NCI-H2029 treated with DMSO at 0.1 percent for 48 hours (cell line): ENCODE measurements at regions not wholly inside any gene's neighbourhood (a gene's known extent, or its start where the extent isn't known, plus 50 kb on each side); places are given as distances from the start of the nearest gene placed in this dataset.
"Not testable (repeated sequence)": the region's sequence is repeated elsewhere in the genome, so short reads cannot be mapped to it uniquely, and the experiment has no call there.

Source experiments
- DNase-seq: peaks from one replicate; lab custom pipeline; 2025; lab: John Stamatoyannopoulos, UW

GRCh38 chr5:105688227-105688792 lies 1982.4 kb downstream of the EFNA5 start:
- DNase-seq, result no peak

- no peak for DNase-seq
Measured at GRCh38 chr5:105687493-105687892, 1983.2 kb downstream of the EFNA5 start.

GRCh38 chr5:105685884-105686283 lies 1984.9 kb downstream of the EFNA5 start:
- DNase-seq, result no peak

GRCh38 chr5:105684799-105685198 lies 1985.9 kb downstream of the EFNA5 start:
- no peak for DNase-seq

- no peak for DNase-seq
Measured at GRCh38 chr5:105680858-105681475, 1989.8 kb downstream of the EFNA5 start.

GRCh38 chr5:105677291-105677690 lies 1993.4 kb downstream of the EFNA5 start:
- DNase-seq, result no peak

- DNase-seq, result no peak
Measured at GRCh38 chr5:105670596-105670995, 2000.1 kb downstream of the EFNA5 start.

GRCh38 chr5:105663671-105664070 lies 2007.1 kb downstream of the EFNA5 start:
- no peak for DNase-seq

- no peak for DNase-seq
Measured at GRCh38 chr5:105659396-105659795, 2011.3 kb downstream of the EFNA5 start.

- DNase-seq, result no peak
Measured at GRCh38 chr5:105640328-105640727, 2030.4 kb downstream of the EFNA5 start.

GRCh38 chr5:105639511-105639910 lies 2031.2 kb downstream of the EFNA5 start:
- DNase-seq, result no peak

- no peak for DNase-seq
Measured at GRCh38 chr5:105639068-105639467, 2031.7 kb downstream of the EFNA5 start.

GRCh38 chr5:105638437-105638836 lies 2032.3 kb downstream of the EFNA5 start:
- DNase-seq, result no peak

GRCh38 chr5:105632043-105632442 lies 2038.7 kb downstream of the EFNA5 start:
- DNase-seq, result no peak

GRCh38 chr5:105630803-105631202 lies 2039.9 kb downstream of the EFNA5 start:
- no peak for DNase-seq

GRCh38 chr5:105619725-105620124 lies 2051.0 kb downstream of the EFNA5 start:
- DNase-seq, result no peak

- no peak for DNase-seq
Measured at GRCh38 chr5:105617436-105618215, 2053.1 kb downstream of the EFNA5 start.

- no peak for DNase-seq
Measured at GRCh38 chr5:105616599-105616998, 2054.0 kb upstream of the NUDT12 start.

- DNase-seq, result not testable (repeated sequence)
Measured at GRCh38 chr5:105602406-105602805, 2039.8 kb upstream of the NUDT12 start.

GRCh38 chr5:105593011-105593760 lies 2030.6 kb upstream of the NUDT12 start:
- DNase-seq, result no peak

- no peak for DNase-seq
Measured at GRCh38 chr5:105587963-105588662, 2025.5 kb upstream of the NUDT12 start.
